ENCODE measurements at regions not wholly inside any gene's neighbourhood (a gene's known extent, or its start where the extent isn't known, plus 50 kb on each side); places are given as distances from the start of the nearest gene placed in this dataset.

- TF ChIP-seq POLR2A (IDR thresholded peaks at IDR 0.05), result no peak
- no peak for TF ChIP-seq CTCF (IDR thresholded peaks at IDR 0.05)
Measured at GRCh38 chr9:1957856-1958255, 57.3 kb upstream of the SMARCA2 start.
